Keratinocyte (primary cell): ENCODE measurements at regions not wholly inside any gene's neighbourhood (a gene's known extent, or its start where the extent isn't known, plus 50 kb on each side); places are given as distances from the start of the nearest gene placed in this dataset.
"Not testable (repeated sequence)": the region's sequence is repeated elsewhere in the genome, so short reads cannot be mapped to it uniquely, and the experiment has no call there.

Source experiments
- CTCF ChIP-seq, 3 experiments: IDR thresholded peaks in 1 of 3; conservative IDR thresholded peaks in 1 of 3; optimal IDR thresholded peaks in 1 of 3; 2 replicates in 2 of 3; 3 replicates in 1 of 3; pipeline versions ENCODE3 to v1.5.1; 2011; ENCODE audit warnings: low read length in 3 of 3, mild to moderate bottlenecking in 3 of 3, moderate library complexity in 2 of 3, control low read depth in 1 of 3, inconsistent platforms in 1 of 3; ENCODE audit not compliant: insufficient read depth in 2 of 3; ENCODE audit errors: extremely low read depth in 1 of 3
- EZH2 ChIP-seq: IDR thresholded peaks from one replicate; pipeline ENCODE4 v1.6.1; 2012; ENCODE audit warnings: inconsistent platforms, mild to moderate bottlenecking, low read length, moderate library complexity

- TF ChIP-seq EZH2; CTCF (optimal IDR thresholded peaks at IDR 0.05 in 1 of 3, IDR thresholded peaks at IDR 0.05 in 1 of 3, conservative IDR thresholded peaks at IDR 0.05 in 1 of 3; ENCODE audit: extremely low read depth in 1 of 3, insufficient read depth in 2 of 3, low read length in 3 of 3): not testable (repeated sequence)
These were observed 74.3 kb upstream of the NBPF12 start for GRCh38 chr1:146863799-146864319.
